ENCODE measurements at regions not wholly inside any gene's neighbourhood (a gene's known extent, or its start where the extent isn't known, plus 50 kb on each side); places are given as distances from the start of the nearest gene placed in this dataset.
"Not testable (repeated sequence)": the region's sequence is repeated elsewhere in the genome, so short reads cannot be mapped to it uniquely, and the experiment has no call there.

DNA sequence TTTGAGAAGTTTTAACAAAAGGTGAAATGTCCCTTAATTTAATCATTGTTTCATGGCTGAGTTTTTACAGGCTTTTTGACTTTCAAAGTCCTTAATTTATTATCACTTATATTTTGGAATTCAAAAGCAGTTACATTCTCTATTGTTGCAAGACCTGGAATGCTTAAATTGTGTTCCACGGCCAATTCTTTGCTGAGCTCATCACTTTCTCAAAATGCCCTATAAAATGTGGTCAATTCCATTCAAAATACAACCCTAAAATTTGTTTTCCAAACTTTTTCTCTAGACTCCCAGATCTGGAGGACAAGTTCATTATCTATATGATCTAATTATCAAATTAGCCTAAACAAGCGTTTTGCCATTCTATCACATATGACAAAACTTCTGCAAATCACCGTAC lies 1051.2 kb downstream of the TDRD15 start:
- H3K27me3 ChIP-seq, result no peaks in the 10 kb centered on the region
- TF ChIP-seq, protein P1, sequence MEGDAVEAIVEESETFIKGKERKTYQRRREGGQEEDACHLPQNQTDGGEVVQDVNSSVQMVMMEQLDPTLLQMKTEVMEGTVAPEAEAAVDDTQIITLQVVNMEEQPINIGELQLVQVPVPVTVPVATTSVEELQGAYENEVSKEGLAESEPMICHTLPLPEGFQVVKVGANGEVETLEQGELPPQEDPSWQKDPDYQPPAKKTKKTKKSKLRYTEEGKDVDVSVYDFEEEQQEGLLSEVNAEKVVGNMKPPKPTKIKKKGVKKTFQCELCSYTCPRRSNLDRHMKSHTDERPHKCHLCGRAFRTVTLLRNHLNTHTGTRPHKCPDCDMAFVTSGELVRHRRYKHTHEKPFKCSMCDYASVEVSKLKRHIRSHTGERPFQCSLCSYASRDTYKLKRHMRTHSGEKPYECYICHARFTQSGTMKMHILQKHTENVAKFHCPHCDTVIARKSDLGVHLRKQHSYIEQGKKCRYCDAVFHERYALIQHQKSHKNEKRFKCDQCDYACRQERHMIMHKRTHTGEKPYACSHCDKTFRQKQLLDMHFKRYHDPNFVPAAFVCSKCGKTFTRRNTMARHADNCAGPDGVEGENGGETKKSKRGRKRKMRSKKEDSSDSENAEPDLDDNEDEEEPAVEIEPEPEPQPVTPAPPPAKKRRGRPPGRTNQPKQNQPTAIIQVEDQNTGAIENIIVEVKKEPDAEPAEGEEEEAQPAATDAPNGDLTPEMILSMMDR (IDR thresholded peaks at IDR 0.05), result no peak
- no peak for TF ChIP-seq POLR2A (IDR thresholded peaks at IDR 0.05)
- no peaks in the 10 kb centered on the region for H3K36me3 ChIP-seq (ENCODE audit: low read depth, missing control alignments)
- no peak overlapping the region for H3K27ac ChIP-seq
- no peaks in the 10 kb centered on the region for H3K4me1 ChIP-seq
- DNase-seq, result no peak
- intact Hi-C loops (cut with DNase I; ENCODE audit: low total_unique reads), result no loop called here
- no peak overlapping the region for H3K4me3 ChIP-seq
- H3K9me3 ChIP-seq, result no peaks in the 10 kb centered on the region
- 86 to 90% methylated on average over 3 of the region's 3 CpGs for WGBS, 2 donors

DNA sequence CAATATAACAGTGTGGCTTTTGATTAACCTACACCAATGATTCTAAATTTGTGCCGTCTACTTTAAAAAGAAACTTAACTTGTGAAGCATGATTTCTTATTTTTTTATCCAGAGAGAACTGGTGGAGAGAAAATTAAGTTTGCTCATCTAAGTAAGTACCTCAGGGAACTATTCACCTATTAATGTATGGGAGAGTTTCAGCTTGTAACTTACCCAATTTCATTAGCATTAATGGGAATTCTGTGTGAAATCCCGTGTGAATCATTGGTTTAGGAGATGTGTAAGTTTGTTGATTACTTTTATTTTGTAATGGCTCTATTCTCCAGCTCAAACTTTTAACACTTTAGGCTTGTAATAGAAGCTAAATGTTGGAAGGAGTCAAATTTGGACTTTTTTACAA lies 1061.5 kb downstream of the TDRD15 start:
- H3K4me1 ChIP-seq, result no peaks in the 10 kb centered on the region
- TF ChIP-seq POLR2A (IDR thresholded peaks at IDR 0.05), result no peak
- TF ChIP-seq, protein P1 (IDR thresholded peaks at IDR 0.05), result no peak
- 71 to 82% methylated on average over 2 of the region's 2 CpGs for WGBS, 2 donors
- H3K27me3 ChIP-seq, result no peaks in the 10 kb centered on the region
- no peaks in the 10 kb centered on the region for H3K36me3 ChIP-seq (ENCODE audit: low read depth, missing control alignments)
- H3K9me3 ChIP-seq, result no peaks in the 10 kb centered on the region
- no peak overlapping the region for H3K27ac ChIP-seq
- intact Hi-C loops (cut with DNase I; ENCODE audit: low total_unique reads), result no loop called here
- no peak for DNase-seq
- no peak overlapping the region for H3K4me3 ChIP-seq

DNA sequence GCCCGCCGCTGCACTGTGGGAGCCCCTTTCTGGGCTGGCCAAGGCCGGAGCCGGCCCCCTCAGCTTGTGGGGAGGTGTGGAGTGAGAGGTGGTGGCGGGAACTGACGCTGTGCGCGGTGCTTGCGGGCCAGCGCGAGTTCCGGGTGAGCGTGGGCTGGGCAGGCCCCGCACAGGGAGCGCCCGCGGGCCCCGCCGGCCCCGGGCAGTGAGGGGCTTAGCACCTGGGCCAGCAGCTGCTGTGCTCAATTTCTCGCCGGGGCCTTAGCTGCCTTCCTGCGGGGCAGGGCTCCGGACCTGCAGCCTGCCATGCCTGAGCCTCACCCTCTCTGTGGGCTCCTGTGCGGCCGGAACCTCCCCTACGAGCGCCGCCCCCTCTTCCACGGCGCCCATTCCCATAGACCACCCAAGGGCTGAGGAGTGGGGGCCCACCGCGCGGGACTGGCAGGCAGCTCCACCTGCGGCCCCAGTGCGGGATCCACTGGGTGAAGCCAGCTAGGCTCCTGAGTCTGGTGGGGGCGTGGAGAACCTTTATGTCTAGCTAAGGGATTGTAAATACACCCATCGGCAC lies 1062.6 kb downstream of the TDRD15 start:
- 57 to 75% methylated on average over 6 to 38 of the region's 38 CpGs for WGBS, 2 donors
- H3K9me3 ChIP-seq; DNase-seq; intact Hi-C loops (cut with DNase I; ENCODE audit: low total_unique reads); H3K27ac ChIP-seq; H3K27me3 ChIP-seq; H3K4me1 ChIP-seq; H3K36me3 ChIP-seq (ENCODE audit: low read depth, missing control alignments): not testable (repeated sequence)
- H3K4me3 ChIP-seq, result peak overlapping the region; percentile 27 to 38

DNA sequence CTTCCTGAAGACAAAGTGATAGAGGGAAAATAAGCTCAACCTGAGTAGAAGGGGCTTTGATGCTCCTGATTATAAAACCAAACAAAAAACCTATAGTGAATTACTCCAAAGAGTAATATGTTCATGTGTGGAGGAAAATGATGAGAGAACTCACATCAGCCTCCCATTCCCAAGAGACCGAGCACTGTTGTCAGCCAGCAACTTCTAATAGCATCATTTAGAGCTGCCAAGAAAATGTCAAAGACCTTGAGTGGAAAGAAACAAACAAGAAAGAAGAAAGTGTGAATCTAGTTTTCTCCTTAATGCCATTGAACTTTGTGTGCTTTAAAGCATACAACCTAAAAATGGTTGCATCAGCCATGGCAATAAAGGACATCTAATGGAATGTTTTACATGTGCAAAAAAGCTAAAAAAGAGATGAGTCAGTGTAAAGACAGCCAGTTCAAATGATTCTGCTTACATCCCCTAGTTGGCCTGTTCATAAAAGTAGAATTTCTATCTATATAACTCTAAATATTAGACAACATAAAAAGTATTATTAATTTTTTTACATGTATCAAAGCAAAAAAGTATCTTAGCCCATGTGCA lies 1066.2 kb downstream of the TDRD15 start:
- TF ChIP-seq, protein P1 (IDR thresholded peaks at IDR 0.05), result no peak
- TF ChIP-seq POLR2A (IDR thresholded peaks at IDR 0.05), result no peak
- H3K27me3 ChIP-seq, result no peaks in the 10 kb centered on the region
- no peaks in the 10 kb centered on the region for H3K36me3 ChIP-seq (ENCODE audit: low read depth, missing control alignments)
- intact Hi-C loops (cut with DNase I; ENCODE audit: low total_unique reads), result no loop called here
- H3K9me3 ChIP-seq, result no peaks in the 10 kb centered on the region
- no peak overlapping the region for H3K27ac ChIP-seq
- H3K4me3 ChIP-seq, result no peak overlapping the region
- no peak for DNase-seq
- 93 to 100% methylated on average over 1 of the region's 1 CpG for WGBS, 2 donors
- no peaks in the 10 kb centered on the region for H3K4me1 ChIP-seq

DNA sequence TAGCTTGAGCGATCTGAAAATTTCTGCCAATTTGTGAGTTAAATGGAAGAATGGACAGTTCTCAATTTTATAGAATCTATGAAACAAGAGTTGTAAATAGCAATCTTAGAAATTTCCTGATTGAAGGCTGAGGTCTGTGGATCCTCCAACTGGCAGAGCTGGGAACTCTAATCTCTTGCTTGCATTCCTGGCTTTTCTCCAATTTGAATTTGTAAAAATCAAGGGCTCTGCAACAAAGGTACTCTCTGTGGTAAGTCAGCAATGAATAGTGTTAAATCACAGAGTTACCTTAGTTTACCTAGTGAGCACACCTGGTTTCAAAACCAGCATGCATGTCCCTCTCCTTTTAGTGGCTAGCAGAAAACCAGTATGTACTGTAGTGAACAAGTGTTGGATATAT lies 1070.5 kb downstream of the TDRD15 start:
- TF ChIP-seq POLR2A (IDR thresholded peaks at IDR 0.05), result no peak
- TF ChIP-seq, protein P1 (IDR thresholded peaks at IDR 0.05), result no peak
- intact Hi-C loops (cut with DNase I; ENCODE audit: low total_unique reads), result no loop called here
- no peaks in the 10 kb centered on the region for H3K36me3 ChIP-seq (ENCODE audit: low read depth, missing control alignments)
- no peaks in the 10 kb centered on the region for H3K27me3 ChIP-seq
- no peaks in the 10 kb centered on the region for H3K9me3 ChIP-seq
- no peak for DNase-seq
- 92 to 94% methylated on average over 1 of the region's 1 CpG for WGBS, 2 donors
- no peak overlapping the region for H3K4me3 ChIP-seq
- H3K4me1 ChIP-seq, result no peaks in the 10 kb centered on the region
- no peak overlapping the region for H3K27ac ChIP-seq

All from testis (tissue), 2 donors.